Liver (tissue), 3 donors: ENCODE measurements at regions not wholly inside any gene's neighbourhood (a gene's known extent, or its start where the extent isn't known, plus 50 kb on each side); places are given as distances from the start of the nearest gene placed in this dataset.

ENCODE experiments used
- ATF3 ChIP-seq: IDR thresholded peaks from 2 replicates; pipeline ENCODE4 v1.6.1; 2016; ENCODE audit warnings: antibody characterized with exemption
- CTCF ChIP-seq: fragments of 150-350 bp; IDR thresholded peaks from 2 replicates; pipeline ENCODE4 v1.5.1; 2017; ENCODE audit warnings: improper control_type of control experiment, low read depth, low read length; ENCODE audit not compliant: missing input control
- EGR1 ChIP-seq, 2 donors: IDR thresholded peaks; 2 replicates each; pipeline ENCODE4 v1.6.1; 2016 to 2018; ENCODE audit warnings: antibody characterized with exemption in 2 of 2, low read depth in 2 of 2
- FOXA1 ChIP-seq: IDR thresholded peaks from 2 replicates; pipeline ENCODE4 v1.6.1; 2016; ENCODE audit warnings: antibody characterized with exemption
- FOXA2 ChIP-seq: IDR thresholded peaks from 2 replicates; pipeline ENCODE4 v1.6.1; 2016; ENCODE audit warnings: antibody characterized with exemption
- HNF4A ChIP-seq, 2 donors: conservative IDR thresholded peaks; 2 replicates each; pipeline ENCODE4 v1.6.1; 2016; ENCODE audit warnings: antibody characterized with exemption in 2 of 2, mild to moderate bottlenecking in 2 of 2
- RAD21 ChIP-seq, 2 donors: IDR thresholded peaks; 2 replicates each; pipeline ENCODE4 v1.6.1; 2016; ENCODE audit warnings: antibody characterized with exemption in 2 of 2, mild to moderate bottlenecking in 2 of 2
- REST ChIP-seq: IDR thresholded peaks from 2 replicates; pipeline ENCODE4 v1.6.1; 2016; ENCODE audit warnings: antibody characterized with exemption, mild to moderate bottlenecking
- SP1 ChIP-seq: IDR thresholded peaks from 2 replicates; pipeline ENCODE4 v1.6.1; 2018; ENCODE audit warnings: antibody characterized with exemption, mild to moderate bottlenecking
- TAF1 ChIP-seq: conservative IDR thresholded peaks from 2 replicates; pipeline ENCODE4 v1.6.1; 2016; ENCODE audit warnings: antibody characterized with exemption, mild to moderate bottlenecking
- YY1 ChIP-seq: IDR thresholded peaks from 2 replicates; pipeline ENCODE4 v1.6.1; 2016; ENCODE audit warnings: antibody characterized with exemption, mild to moderate bottlenecking
- ZBTB33 ChIP-seq: IDR thresholded peaks from 2 replicates; pipeline ENCODE4 v1.6.1; 2016; ENCODE audit warnings: antibody characterized with exemption
- donor health status: healthy.
- donor health status: healthy.

- TF ChIP-seq CTCF (no peak), ZBTB33 (no peak), TAF1 (no peak), REST (no peak), EGR1 (IDR thresholded peaks at IDR 0.05; ENCODE audit: low read depth in 2 of 2) (no peak), YY1 (no peak), HNF4A (conservative IDR thresholded peaks at IDR 0.05) (no peak), FOXA2 (no peak), RAD21 (IDR thresholded peaks at IDR 0.05) (no peak), FOXA1 (no peak), SP1 (no peak), ATF3 (no peak)
Measured at GRCh38 chr2:164164602-164165001, 428.8 kb upstream of the FIGN start.
